ENCODE measurements at regions not wholly inside any gene's neighbourhood (a gene's known extent, or its start where the extent isn't known, plus 50 kb on each side); places are given as distances from the start of the nearest gene placed in this dataset.

- TF ChIP-seq, protein P1, sequence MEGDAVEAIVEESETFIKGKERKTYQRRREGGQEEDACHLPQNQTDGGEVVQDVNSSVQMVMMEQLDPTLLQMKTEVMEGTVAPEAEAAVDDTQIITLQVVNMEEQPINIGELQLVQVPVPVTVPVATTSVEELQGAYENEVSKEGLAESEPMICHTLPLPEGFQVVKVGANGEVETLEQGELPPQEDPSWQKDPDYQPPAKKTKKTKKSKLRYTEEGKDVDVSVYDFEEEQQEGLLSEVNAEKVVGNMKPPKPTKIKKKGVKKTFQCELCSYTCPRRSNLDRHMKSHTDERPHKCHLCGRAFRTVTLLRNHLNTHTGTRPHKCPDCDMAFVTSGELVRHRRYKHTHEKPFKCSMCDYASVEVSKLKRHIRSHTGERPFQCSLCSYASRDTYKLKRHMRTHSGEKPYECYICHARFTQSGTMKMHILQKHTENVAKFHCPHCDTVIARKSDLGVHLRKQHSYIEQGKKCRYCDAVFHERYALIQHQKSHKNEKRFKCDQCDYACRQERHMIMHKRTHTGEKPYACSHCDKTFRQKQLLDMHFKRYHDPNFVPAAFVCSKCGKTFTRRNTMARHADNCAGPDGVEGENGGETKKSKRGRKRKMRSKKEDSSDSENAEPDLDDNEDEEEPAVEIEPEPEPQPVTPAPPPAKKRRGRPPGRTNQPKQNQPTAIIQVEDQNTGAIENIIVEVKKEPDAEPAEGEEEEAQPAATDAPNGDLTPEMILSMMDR (IDR thresholded peaks at IDR 0.05 in 8 of 11, conservative IDR thresholded peaks at IDR 0.05 in 3 of 11): no peak
- TF ChIP-seq POLR2AphosphoS5 (IDR thresholded peaks at IDR 0.05) (no peak), POLR2A (IDR thresholded peaks at IDR 0.05) (no peak)
These were observed 150.2 kb upstream of the SPATS2L start for GRCh38 chr2:200156166-200156835.

Data from spleen (tissue), 7 donors.